ENCODE measurements at regions not wholly inside any gene's neighbourhood (a gene's known extent, or its start where the extent isn't known, plus 50 kb on each side); places are given as distances from the start of the nearest gene placed in this dataset.

- H3K27me3 Mint-ChIP-seq, result peaks cover 0 to 5% (median 0%) of the 10 kb centered on the region in 3 donors
- H3K36me3 Mint-ChIP-seq, result peaks cover 0 to 8% of the 10 kb centered on the region in 2 donors
- no peak overlapping the region for H3K4me3 Mint-ChIP-seq
- peaks cover 0 to 9% (median 6%) of the 10 kb centered on the region in 7 donors for H3K9me3 Mint-ChIP-seq
- peak overlapping the region in 2 of 6 donors; percentile 59 to 65 for H3K27ac Mint-ChIP-seq
- ATAC-seq (ENCODE audit: low read depth in 2 of 2), result no peak
- DNase-seq, result no peak
- H3K4me1 Mint-ChIP-seq, result no peaks in the 10 kb centered on the region
These were observed 68.5 kb upstream of the BMPER start for GRCh38 chr7:33836797-33837355.

GRCh38 chr7:33837356-33837851, 67.9 kb upstream of the BMPER start:
- peaks cover 0 to 9% (median 6%) of the 10 kb centered on the region in 7 donors for H3K9me3 Mint-ChIP-seq
- H3K4me1 Mint-ChIP-seq, result no peaks in the 10 kb centered on the region
- DNase-seq (no peak), ATAC-seq (ENCODE audit: low read depth in 2 of 2) (no peak)
- H3K27me3 Mint-ChIP-seq, result peaks cover 0 to 5% (median 0%) of the 10 kb centered on the region in 3 donors
- no peak overlapping the region for H3K4me3 Mint-ChIP-seq
- peaks cover 0 to 8% of the 10 kb centered on the region in 2 donors for H3K36me3 Mint-ChIP-seq
- no peak overlapping the region for H3K27ac Mint-ChIP-seq

DNA sequence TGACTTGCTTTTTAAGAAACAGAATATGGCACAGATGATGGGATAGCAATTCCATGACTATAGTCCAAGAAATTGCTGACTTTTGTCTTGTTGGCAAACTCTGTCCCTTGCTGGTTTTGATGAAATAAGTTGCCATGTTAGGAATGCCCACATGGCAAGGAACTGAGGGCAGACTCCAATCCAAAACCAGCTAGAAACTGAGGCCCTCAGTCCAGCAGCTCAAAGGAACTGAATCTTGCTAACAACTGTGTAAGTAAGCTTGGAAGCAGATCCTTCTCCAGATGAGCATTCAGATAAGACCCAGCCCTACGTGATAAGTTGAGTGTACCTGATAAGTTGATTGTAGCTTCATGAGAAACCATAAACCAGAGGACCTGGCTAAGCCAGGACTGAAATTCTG, 64.3 kb upstream of the BMPER start:
- ATAC-seq (ENCODE audit: low read depth in 2 of 2) (no peak), DNase-seq (no peak)
- H3K9me3 Mint-ChIP-seq, result peaks cover 0 to 13% (median 9%) of the 10 kb centered on the region in 7 donors
- peaks cover 0 to 5% (median 0%) of the 10 kb centered on the region in 3 donors for H3K27me3 Mint-ChIP-seq
- H3K27ac Mint-ChIP-seq, result no peak overlapping the region
- H3K36me3 Mint-ChIP-seq, result peaks cover 0 to 8% of the 10 kb centered on the region in 2 donors
- no peak overlapping the region for H3K4me3 Mint-ChIP-seq
- no peaks in the 10 kb centered on the region for H3K4me1 Mint-ChIP-seq

DNA sequence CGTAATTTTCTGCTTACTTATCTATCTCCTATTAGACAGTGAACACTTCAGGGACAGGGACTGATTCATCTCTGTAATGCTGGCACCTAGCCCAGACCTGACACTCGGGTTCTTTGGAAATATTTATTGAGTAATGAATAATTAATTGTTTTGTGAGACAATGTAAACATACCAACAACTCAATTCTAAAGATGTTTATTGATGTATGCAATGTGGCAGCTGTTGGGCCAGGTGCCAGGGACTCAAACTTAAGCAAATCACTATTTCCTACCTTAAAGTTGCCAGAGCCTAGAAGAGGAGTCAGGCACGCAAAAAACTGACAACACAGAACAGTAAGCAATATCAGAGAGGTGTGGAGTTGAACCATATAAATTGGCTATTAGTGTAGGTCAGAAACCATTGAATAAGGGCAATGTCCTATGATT, 63.6 kb upstream of the BMPER start:
- H3K9me3 Mint-ChIP-seq, result peaks cover 0 to 10% (median 6%) of the 10 kb centered on the region in 7 donors
- peaks cover 0 to 4% of the 10 kb centered on the region in 2 donors for H3K36me3 Mint-ChIP-seq
- no peak for DNase-seq
- H3K4me3 Mint-ChIP-seq, result no peak overlapping the region
- H3K4me1 Mint-ChIP-seq, result no peaks in the 10 kb centered on the region
- peaks cover 0 to 5% (median 0%) of the 10 kb centered on the region in 3 donors for H3K27me3 Mint-ChIP-seq
- ATAC-seq (ENCODE audit: low read depth in 2 of 2), result no peak
- no peak overlapping the region for H3K27ac Mint-ChIP-seq

DNA sequence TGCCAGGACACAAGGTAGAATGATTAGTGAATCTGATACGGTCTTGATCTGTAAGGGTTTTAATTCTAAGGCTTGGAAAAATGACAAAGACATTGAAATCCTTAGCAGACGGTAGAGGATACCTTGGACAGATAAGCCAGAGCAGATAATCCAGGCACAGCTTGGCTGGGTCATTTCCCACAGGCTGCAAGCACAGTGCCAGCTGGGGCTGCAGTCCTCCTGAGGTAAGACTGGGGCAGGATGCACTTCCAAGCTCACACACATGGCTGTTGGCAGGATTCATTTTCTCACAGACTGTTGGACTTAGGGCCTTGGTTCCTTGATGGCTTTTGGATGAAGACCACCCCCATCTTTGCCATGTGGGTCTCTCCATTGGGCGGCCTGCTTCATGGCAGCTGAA, 63.2 kb upstream of the BMPER start:
- Mint-ChIP-seq H3K4me1 (no peaks in the 10 kb centered on the region), H3K4me3 (no peak overlapping the region), H3K36me3 (no peaks in the 10 kb centered on the region), H3K27me3 (peaks cover 0 to 5% (median 0%) of the 10 kb centered on the region in 3 donors), H3K9me3 (peaks cover 0 to 8% (median 2%) of the 10 kb centered on the region in 7 donors), H3K27ac (no peak overlapping the region)
- no peak for DNase-seq
- ATAC-seq (ENCODE audit: low read depth in 2 of 2), result no peak

- H3K36me3 Mint-ChIP-seq, result no peaks in the 10 kb centered on the region
- H3K9me3 Mint-ChIP-seq, result peaks cover 0 to 5% (median 2%) of the 10 kb centered on the region in 7 donors
- no peaks in the 10 kb centered on the region for H3K4me1 Mint-ChIP-seq
- peaks cover 0 to 13% (median 0%) of the 10 kb centered on the region in 3 donors for H3K27me3 Mint-ChIP-seq
- no peak overlapping the region for H3K27ac Mint-ChIP-seq
- DNase-seq, result no peak
- H3K4me3 Mint-ChIP-seq, result no peak overlapping the region
- no peak for ATAC-seq (ENCODE audit: low read depth in 2 of 2)
These were observed 59.3 kb upstream of the BMPER start for GRCh38 chr7:33845991-33846509.

- DNase-seq (no peak), ATAC-seq (ENCODE audit: low read depth in 2 of 2) (no peak)
- Mint-ChIP-seq H3K27me3 (peaks cover 0 to 22% (median 10%) of the 10 kb centered on the region in 3 donors), H3K36me3 (no peaks in the 10 kb centered on the region), H3K9me3 (peaks cover 0 to 4% (median 3%) of the 10 kb centered on the region in 7 donors), H3K27ac (no peak overlapping the region), H3K4me1 (no peaks in the 10 kb centered on the region), H3K4me3 (no peak overlapping the region)
These were observed 56.3 kb upstream of the BMPER start for GRCh38 chr7:33849004-33849403.

GRCh38 chr7:33849971-33850559, 55.3 kb upstream of the BMPER start:
- Mint-ChIP-seq H3K4me1 (no peaks in the 10 kb centered on the region), H3K4me3 (no peak overlapping the region)

DNA sequence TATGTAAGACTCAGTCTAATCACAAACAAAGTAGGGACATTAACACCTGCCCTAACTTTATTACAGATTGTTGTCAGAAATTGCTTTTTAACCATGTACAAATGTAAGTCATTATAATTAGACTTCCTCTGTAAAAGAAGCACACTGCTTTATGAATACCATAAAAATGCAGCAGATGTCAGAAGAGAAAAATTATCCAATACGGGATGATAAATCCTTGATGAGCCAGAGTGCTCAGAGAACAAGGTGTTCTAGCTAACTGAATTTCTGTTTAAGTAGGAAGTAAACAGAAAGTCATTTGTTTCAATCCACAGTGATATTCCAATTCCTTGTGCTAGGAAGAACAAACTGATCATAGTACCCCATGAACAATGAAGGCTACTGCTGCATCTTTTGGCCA, 54.6 kb upstream of the BMPER start:
- DNase-seq (no peak), ATAC-seq (ENCODE audit: low read depth in 2 of 2) (no peak)
- Mint-ChIP-seq H3K9me3 (peaks cover 0 to 4% (median 0%) of the 10 kb centered on the region in 7 donors), H3K27me3 (peaks cover 0 to 29% (median 14%) of the 10 kb centered on the region in 3 donors), H3K27ac (no peak overlapping the region), H3K4me1 (no peaks in the 10 kb centered on the region), H3K36me3 (no peaks in the 10 kb centered on the region), H3K4me3 (no peak overlapping the region)

More at GRCh38 chr7:33849971-33850559, 55.3 kb upstream of the BMPER start:
- Mint-ChIP-seq H3K9me3 (peaks cover 0 to 4% (median 0%) of the 10 kb centered on the region in 7 donors), H3K27me3 (peaks cover 0 to 29% (median 14%) of the 10 kb centered on the region in 3 donors), H3K36me3 (no peaks in the 10 kb centered on the region), H3K27ac (no peak overlapping the region)
- no peak for ATAC-seq (ENCODE audit: low read depth in 2 of 2)
- no peak for DNase-seq

GRCh38 chr7:33852838-33853237, 52.5 kb upstream of the BMPER start:
- no peak for DNase-seq
- ATAC-seq (ENCODE audit: low read depth in 2 of 2), result no peak
- H3K4me1 Mint-ChIP-seq, result no peaks in the 10 kb centered on the region
- peaks cover 0 to 4% (median 0%) of the 10 kb centered on the region in 7 donors for H3K9me3 Mint-ChIP-seq
- no peak overlapping the region for H3K27ac Mint-ChIP-seq
- H3K36me3 Mint-ChIP-seq, result no peaks in the 10 kb centered on the region
- H3K27me3 Mint-ChIP-seq, result peaks cover 0 to 29% (median 15%) of the 10 kb centered on the region in 3 donors
- no peak overlapping the region for H3K4me3 Mint-ChIP-seq

DNA sequence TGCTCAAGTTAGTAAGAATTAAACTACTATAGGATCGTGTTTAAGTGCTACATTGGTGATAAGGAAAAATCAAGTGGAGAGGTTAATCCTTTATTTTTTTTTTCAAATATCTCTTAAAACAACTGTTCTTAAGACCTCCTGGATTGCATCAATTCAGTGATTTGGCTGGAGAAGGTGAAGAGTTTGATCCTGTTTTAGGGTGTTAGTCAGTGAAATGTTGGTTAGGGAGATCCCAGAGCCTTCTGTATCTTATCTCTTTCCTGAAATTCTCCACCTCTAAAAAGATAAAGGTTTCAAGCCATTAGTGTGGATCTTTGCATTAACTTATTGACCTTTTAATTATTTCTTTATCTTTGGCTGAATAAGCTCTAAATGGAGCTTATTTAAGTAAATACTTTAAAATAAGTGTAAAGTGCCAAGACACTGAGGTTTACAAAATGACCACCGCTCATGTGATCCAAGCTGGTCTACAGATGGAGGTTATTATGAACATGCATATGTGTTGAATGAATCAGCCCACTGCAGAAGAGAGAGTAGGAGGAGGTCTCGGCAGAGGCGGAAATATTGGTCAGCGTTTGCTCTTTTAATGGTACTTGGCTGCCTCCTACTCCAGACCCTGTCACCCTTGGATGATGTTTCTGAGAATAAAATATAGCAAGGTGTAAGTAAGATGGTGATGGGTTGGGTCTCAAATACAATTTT, 51.8 kb upstream of the BMPER start:
- DNase-seq (no peak), ATAC-seq (ENCODE audit: low read depth in 2 of 2) (no peak)
- H3K4me3 Mint-ChIP-seq, result no peak overlapping the region
- H3K36me3 Mint-ChIP-seq, result no peaks in the 10 kb centered on the region
- no peaks in the 10 kb centered on the region for H3K4me1 Mint-ChIP-seq
- peaks cover 0 to 29% (median 21%) of the 10 kb centered on the region in 3 donors for H3K27me3 Mint-ChIP-seq
- no peak overlapping the region for H3K27ac Mint-ChIP-seq
- H3K9me3 Mint-ChIP-seq, result peaks cover 0 to 8% (median 0%) of the 10 kb centered on the region in 7 donors

DNA sequence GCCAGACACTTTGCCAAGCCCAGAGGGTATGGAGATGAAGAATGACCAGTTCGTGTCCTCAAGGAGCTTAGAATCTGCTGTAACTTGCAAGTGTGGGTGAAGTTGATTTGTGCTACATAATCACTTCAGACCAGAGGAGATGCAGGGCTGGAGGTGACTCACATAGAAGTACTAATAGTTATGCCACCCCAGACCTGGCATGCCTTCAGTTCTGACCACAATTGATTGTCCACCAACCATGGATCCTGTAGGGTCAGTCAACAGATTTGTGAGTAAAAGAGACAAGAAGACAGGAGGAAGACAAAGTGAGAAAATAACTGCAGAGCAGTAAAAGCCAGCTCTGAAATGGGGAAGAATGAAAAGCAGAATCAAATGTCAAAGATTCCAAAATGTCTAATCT, 51.2 kb upstream of the BMPER start:
- H3K4me3 Mint-ChIP-seq, result no peak overlapping the region
- DNase-seq (no peak), ATAC-seq (ENCODE audit: low read depth in 2 of 2) (no peak)
- H3K27ac Mint-ChIP-seq, result no peak overlapping the region
- H3K36me3 Mint-ChIP-seq, result no peaks in the 10 kb centered on the region
- peaks cover 0 to 11% (median 0%) of the 10 kb centered on the region in 7 donors for H3K9me3 Mint-ChIP-seq
- H3K27me3 Mint-ChIP-seq, result peaks cover 0 to 24% (median 21%) of the 10 kb centered on the region in 3 donors
- no peaks in the 10 kb centered on the region for H3K4me1 Mint-ChIP-seq

DNA sequence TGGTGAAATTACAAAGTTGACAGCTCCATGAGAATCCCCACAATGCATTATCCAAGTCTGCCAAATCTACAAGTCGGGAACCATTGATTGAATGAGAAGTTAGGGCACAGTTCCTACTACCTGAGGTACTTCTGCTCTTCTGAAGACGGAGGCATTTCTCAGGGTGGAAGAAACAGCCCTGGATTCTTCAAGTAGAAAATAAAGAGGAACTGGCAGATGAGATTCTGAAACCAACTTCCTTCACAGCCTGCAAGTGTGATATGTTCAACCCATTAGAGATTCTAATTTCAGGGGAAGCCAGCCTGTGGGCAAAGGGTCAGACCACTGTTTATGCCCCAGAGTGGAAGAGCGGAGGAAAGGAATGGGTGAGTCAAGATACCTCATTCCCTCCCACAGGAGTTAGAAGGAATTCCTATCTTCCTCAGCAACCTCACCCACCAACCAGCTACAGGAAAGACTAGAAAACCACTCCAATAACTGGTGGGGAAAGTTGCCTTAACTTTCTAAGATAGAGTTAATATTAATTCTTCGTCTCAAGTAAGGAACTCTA, 50.5 kb upstream of the BMPER start:
- no peaks in the 10 kb centered on the region for H3K36me3 Mint-ChIP-seq
- H3K27me3 Mint-ChIP-seq, result peaks cover 5 to 21% (median 17%) of the 10 kb centered on the region in 3 donors
- H3K27ac Mint-ChIP-seq, result no peak overlapping the region
- H3K9me3 Mint-ChIP-seq, result peaks cover 0 to 11% (median 2%) of the 10 kb centered on the region in 7 donors
- no peak for ATAC-seq (ENCODE audit: low read depth in 2 of 2)
- H3K4me1 Mint-ChIP-seq, result no peaks in the 10 kb centered on the region
- H3K4me3 Mint-ChIP-seq, result no peak overlapping the region
- no peak for DNase-seq

Data from naive B cell (primary cell).